Transverse colon (tissue), 4 donors: ENCODE measurements at regions not wholly inside any gene's neighbourhood (a gene's known extent, or its start where the extent isn't known, plus 50 kb on each side); places are given as distances from the start of the nearest gene placed in this dataset.

Source experiments
- DNase-seq: peaks from one replicate; pipeline ENCODE4 v3.0.0-alpha.2; 2019
- H3K27ac ChIP-seq, 4 donors: fragments of 200-600 bp; sonication (generic); 2 replicates each; pipeline ENCODE4 v1.5.1; 2016 to 2018; ENCODE audit warnings: inconsistent platforms in 4 of 4
- H3K27me3 ChIP-seq: fragments of 200-600 bp; sonication (generic); 2 replicates; pipeline ENCODE4 v1.5.1; 2017; ENCODE audit warnings: inconsistent platforms
- H3K36me3 ChIP-seq, 4 donors: fragments of 200-600 bp; sonication (generic); 2 replicates each; pipeline ENCODE4 v1.5.1; 2017 to 2019; ENCODE audit warnings: inconsistent platforms in 4 of 4
- H3K4me1 ChIP-seq, 4 donors: fragments of 200-600 bp; sonication (generic); 2 replicates each; pipeline ENCODE4 v1.5.1; 2017 to 2020; ENCODE audit warnings: inconsistent platforms in 4 of 4
- H3K4me3 ChIP-seq, 4 donors: fragments of 200-600 bp; sonication (generic); 1 replicate in 1 of 4; 2 replicates in 3 of 4; pipeline versions ENCODE4 v1.5.1 to v1.6.1; 2017 to 2019; ENCODE audit warnings: inconsistent platforms in 4 of 4
- H3K9me3 ChIP-seq, 2 donors: fragments of 200-600 bp; sonication (generic); 2 replicates each; pipeline ENCODE4 v1.5.1; 2017 to 2019; ENCODE audit warnings: inconsistent platforms in 2 of 2
- EP300 ChIP-seq: sonication (generic); formaldehyde crosslinking; IDR thresholded peaks from one replicate; pipeline ENCODE4 v1.6.1; 2017; ENCODE audit warnings: antibody characterized with exemption, low read depth
- POLR2A ChIP-seq: fragments of 450-650 bp; IDR thresholded peaks from one replicate; pipeline ENCODE4 v1.6.1; 2016; ENCODE audit warnings: antibody characterized with exemption, mild to moderate bottlenecking, moderate library complexity
- POLR2AphosphoS5 ChIP-seq, 3 donors: sonication (generic); formaldehyde crosslinking; IDR thresholded peaks; one replicate each; pipeline ENCODE4 v1.6.1; 2016; ENCODE audit warnings: antibody characterized with exemption in 3 of 3
- WGBS, 2 donors: methylation state at CpG; one replicate each; pipeline ENCODE4 v1.1.5; 2018; ENCODE audit warnings: low coverage in 1 of 2; 5-methylcytosine and 5-hydroxymethylcytosine counted together
- in situ Hi-C, 4 donors: fragments of 200-750 bp; cut with MboI; loops; one replicate each; pipeline versions ENCODE4 v1.15.0 to v1.15.1; 2017; ENCODE audit warnings: low sequenced_read_pairs in 3 of 4, low pct_ligation_motif_present in 1 of 4, low pct_unique_long_range_greater_than_20kb in 1 of 4
- intact Hi-C: fragments of 100-400 bp; cut with DNase I; formaldehyde crosslinking; loops from one replicate; pipeline ENCODE4 v1.15.1; 2023; ENCODE audit warnings: low total_unique reads
- TF ChIP-seq, protein P1 (sequence below), 5 experiments: fragments of 200-600 bp in 3 of 5; fragments of 450-650 bp in 2 of 5; sonication (generic) in 3 of 5; IDR thresholded peaks; 1 replicate in 2 of 5; 2 replicates in 3 of 5; pipeline ENCODE4 v1.5.1; 2016 to 2017; ENCODE audit warnings: antibody characterized with exemption in 5 of 5, inconsistent platforms in 3 of 5, mild to moderate bottlenecking in 2 of 5, moderate library complexity in 1 of 5

DNA sequence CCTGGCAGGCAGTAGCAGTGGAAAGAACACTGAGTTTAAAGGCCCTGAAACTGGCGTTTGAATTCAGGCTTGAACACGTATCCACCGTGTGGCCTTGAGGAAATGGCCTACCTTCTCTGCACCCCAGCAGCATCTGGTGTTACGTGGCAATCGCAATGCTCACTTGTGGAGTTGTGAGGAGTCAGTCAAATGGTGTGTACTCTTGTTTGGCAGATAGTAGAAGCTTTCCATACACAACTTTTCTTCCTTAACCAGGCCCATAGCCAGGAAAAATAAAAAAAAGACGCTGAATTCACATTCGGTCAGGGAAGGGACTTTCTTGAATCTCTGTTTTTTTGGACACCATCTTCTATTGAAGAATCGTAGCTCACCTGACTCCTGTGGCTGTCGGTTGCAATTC, 1101.5 kb upstream of the KLHL29 start:
- Histone ChIP-seq H3K27ac (no peak overlapping the region), H3K27me3 (no peaks in the 10 kb centered on the region), H3K4me3 (no peak overlapping the region), H3K9me3 (no peaks in the 10 kb centered on the region), H3K36me3 (no peaks in the 10 kb centered on the region), H3K4me1 (peaks cover 0 to 9% (median 0%) of the 10 kb centered on the region in 4 donors)
- 63 to 83% methylated on average over 8 to 9 of the region's 9 CpGs for WGBS, 2 donors
- intact Hi-C loops = no loop called here
- in situ Hi-C loops = no loop called here
- DNase-seq = no peak
- TF ChIP-seq EP300 (no peak), POLR2AphosphoS5 (IDR thresholded peaks at IDR 0.05) (no peak), POLR2A (no peak)
- TF ChIP-seq, protein P1, sequence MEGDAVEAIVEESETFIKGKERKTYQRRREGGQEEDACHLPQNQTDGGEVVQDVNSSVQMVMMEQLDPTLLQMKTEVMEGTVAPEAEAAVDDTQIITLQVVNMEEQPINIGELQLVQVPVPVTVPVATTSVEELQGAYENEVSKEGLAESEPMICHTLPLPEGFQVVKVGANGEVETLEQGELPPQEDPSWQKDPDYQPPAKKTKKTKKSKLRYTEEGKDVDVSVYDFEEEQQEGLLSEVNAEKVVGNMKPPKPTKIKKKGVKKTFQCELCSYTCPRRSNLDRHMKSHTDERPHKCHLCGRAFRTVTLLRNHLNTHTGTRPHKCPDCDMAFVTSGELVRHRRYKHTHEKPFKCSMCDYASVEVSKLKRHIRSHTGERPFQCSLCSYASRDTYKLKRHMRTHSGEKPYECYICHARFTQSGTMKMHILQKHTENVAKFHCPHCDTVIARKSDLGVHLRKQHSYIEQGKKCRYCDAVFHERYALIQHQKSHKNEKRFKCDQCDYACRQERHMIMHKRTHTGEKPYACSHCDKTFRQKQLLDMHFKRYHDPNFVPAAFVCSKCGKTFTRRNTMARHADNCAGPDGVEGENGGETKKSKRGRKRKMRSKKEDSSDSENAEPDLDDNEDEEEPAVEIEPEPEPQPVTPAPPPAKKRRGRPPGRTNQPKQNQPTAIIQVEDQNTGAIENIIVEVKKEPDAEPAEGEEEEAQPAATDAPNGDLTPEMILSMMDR (IDR thresholded peaks at IDR 0.05) = no peak

DNA sequence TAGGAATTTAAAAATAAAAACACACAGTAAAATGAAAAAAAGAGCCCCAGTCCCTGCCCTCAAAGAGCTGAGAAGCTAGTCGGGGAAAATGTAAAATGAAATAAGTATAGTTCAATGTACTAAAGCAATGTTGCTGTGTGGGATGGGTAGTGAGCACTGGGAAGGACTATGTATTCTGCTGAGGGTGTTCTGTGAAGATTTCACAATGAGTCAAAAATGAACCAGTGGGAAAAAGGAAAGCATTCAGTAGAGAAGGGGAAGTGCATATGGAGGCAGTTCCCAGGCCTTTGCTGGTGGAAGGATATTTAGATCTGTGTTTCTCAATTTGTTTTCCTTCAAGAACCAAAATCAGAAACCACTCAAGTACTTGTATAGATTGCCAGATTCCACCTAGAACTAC, 1094.7 kb upstream of the KLHL29 start:
- intact Hi-C loops = no loop called here
- Histone ChIP-seq H3K27ac (no peak overlapping the region), H3K4me3 (no peak overlapping the region), H3K27me3 (no peaks in the 10 kb centered on the region), H3K36me3 (no peaks in the 10 kb centered on the region), H3K9me3 (no peaks in the 10 kb centered on the region), H3K4me1 (no peaks in the 10 kb centered on the region)
- no peak for DNase-seq
- TF ChIP-seq POLR2A = no peak
- TF ChIP-seq EP300 = no peak
- TF ChIP-seq, protein P1 (IDR thresholded peaks at IDR 0.05) = no peak
- no peak for TF ChIP-seq POLR2AphosphoS5 (IDR thresholded peaks at IDR 0.05)
- 47 to 100% methylated on average over 1 of the region's 1 CpG for WGBS, 2 donors
- in situ Hi-C loops = no loop called here

DNA sequence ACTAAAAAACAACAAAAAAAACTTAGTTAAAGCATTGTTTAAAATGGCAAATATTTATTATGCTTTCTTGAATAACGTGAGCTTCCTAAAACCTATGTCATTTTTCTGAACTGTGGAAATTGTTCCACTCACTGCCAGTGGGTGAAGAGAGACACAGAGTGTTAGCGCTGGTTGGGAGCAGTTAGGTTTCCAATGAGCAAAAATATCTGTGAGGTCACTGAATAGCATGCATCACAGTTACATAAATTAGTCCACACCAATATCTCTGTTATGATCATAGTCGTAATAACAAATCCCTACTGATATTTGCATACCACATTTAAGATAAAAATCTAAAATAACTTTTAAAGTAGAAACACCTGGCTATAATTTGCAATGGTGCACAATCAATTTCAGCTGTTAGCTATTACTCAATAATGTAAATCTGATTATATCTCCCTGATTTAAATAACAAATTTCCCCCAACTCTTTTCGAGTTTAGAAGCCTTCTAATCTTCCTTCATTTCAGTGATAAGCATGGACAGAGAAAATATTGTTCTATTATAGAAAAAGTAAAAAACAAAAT, 1094.0 kb upstream of the KLHL29 start:
- Histone ChIP-seq H3K36me3 (no peaks in the 10 kb centered on the region), H3K9me3 (no peaks in the 10 kb centered on the region), H3K27ac (no peak overlapping the region), H3K27me3 (no peaks in the 10 kb centered on the region), H3K4me3 (no peak overlapping the region), H3K4me1 (no peaks in the 10 kb centered on the region)
- no peak for DNase-seq
- no peak for TF ChIP-seq POLR2A
- TF ChIP-seq, protein P1 (IDR thresholded peaks at IDR 0.05) = no peak
- TF ChIP-seq POLR2AphosphoS5 (IDR thresholded peaks at IDR 0.05) = no peak
- TF ChIP-seq EP300 = no peak
- WGBS, 2 donors = 69 to 73% methylated on average over 4 of the region's 4 CpGs
- in situ Hi-C loops = no loop called here
- intact Hi-C loops = no loop called here

DNA sequence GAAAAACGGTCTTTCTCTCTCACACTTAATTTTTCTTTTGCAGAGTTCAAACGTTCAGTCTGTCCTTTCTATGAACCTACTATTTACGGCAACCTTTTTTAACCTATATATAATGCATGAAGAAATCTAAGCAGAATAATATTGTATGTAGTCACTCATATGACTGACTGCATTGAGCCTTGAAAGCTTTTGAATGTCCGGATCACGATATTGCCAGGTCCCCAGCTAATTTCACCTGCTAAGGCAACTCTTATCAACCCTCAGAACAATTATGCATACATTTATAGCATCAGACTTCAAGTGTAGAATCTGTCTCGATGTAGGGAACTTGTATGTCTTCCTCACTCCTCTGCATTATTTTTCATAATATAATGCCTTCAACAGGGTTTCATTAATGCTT, 1083.8 kb upstream of the KLHL29 start:
- TF ChIP-seq POLR2A (no peak), POLR2AphosphoS5 (IDR thresholded peaks at IDR 0.05) (no peak), EP300 (no peak)
- TF ChIP-seq, protein P1 (IDR thresholded peaks at IDR 0.05) = no peak
- DNase-seq = no peak
- intact Hi-C loops (no loop called here), in situ Hi-C loops (no loop called here)
- WGBS, 2 donors = 77 to 80% methylated on average over 5 to 6 of the region's 6 CpGs
- no peak overlapping the region for H3K27ac ChIP-seq
- no peaks in the 10 kb centered on the region for H3K4me1 ChIP-seq
- no peaks in the 10 kb centered on the region for H3K36me3 ChIP-seq
- no peaks in the 10 kb centered on the region for H3K27me3 ChIP-seq
- H3K9me3 ChIP-seq = no peaks in the 10 kb centered on the region
- no peak overlapping the region for H3K4me3 ChIP-seq
